GM19328 (cell line): ENCODE measurements at regions not wholly inside any gene's neighbourhood (a gene's known extent, or its start where the extent isn't known, plus 50 kb on each side); places are given as distances from the start of the nearest gene placed in this dataset.

Experiments
- ATAC-seq: cut with Tn5 transposase; IDR thresholded peaks from one replicate; pipeline ENCODE4 v1.9.1; 2021; ENCODE audit warnings: mild to moderate bottlenecking, moderate library complexity; ENCODE audit not compliant: unreplicated experiment

GRCh38 chr6:140043762-140044378 lies 669.4 kb upstream of the CITED2 start:
- no peak for ATAC-seq

- no peak for ATAC-seq
These were observed 668.9 kb upstream of the CITED2 start for GRCh38 chr6:140043357-140043756.

DNA sequence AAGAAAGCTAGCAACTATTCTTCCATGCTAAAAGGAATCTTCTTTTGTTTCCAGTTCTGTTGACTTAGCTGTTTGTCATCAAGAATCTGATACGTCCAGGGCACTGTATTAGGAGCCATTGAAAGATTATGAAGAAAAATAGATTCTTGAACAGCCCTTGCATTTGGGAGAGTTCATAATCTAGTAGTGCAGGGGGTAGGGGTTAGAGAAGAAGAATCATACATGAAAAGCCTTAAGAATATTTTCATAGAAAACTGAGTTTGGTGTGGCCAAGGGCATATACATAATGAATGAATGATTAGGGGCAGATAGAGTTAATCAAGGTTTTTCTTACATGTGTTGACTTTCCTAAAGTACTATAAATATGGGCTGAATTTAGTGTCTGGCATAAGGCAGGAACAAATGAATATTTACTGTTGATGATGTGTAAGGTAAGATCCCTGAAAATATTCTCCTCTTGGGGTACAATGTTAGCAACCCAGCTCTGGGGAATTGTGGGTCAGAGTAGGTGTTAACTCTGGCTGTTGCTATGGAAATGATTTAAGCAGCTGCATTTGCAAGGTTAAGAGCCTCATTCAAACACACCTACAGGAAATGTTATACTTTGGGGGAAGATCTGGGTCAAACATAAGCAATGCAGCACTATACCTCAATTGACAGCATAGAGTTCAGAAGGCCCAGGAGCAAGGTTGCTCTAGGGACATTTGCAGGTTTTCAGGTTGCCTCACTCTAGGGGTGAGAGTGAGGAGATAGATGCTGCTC lies 667.3 kb upstream of the CITED2 start:
- ATAC-seq: no peak

DNA sequence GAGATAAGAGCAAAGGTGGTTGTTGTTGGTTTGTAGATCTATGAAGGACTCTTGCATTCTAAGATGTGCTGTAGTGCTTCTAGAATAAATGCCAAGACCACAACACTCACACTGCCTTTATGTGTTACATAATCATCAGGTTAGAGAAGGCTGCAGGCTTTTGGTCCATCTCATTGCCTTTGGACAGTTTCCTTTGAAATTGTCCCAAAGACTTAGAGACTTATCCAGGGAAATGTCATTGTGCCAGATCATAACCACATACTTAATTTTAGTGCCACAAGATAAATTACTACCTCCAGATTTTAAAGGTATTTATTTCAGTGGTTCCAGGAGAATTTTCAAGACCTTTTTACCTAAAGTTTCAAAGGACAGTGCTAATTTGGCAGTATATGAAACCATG lies 666.6 kb upstream of the CITED2 start:
- ATAC-seq: no peak

GRCh38 chr6:140040396-140040795 lies 665.9 kb upstream of the CITED2 start:
- ATAC-seq: no peak

GRCh38 chr6:140039364-140039763 lies 664.9 kb upstream of the CITED2 start:
- ATAC-seq: no peak

- ATAC-seq: no peak
These were observed 661.7 kb upstream of the CITED2 start for GRCh38 chr6:140036196-140036595.

GRCh38 chr6:140032189-140032588 lies 657.7 kb upstream of the CITED2 start:
- ATAC-seq: no peak

DNA sequence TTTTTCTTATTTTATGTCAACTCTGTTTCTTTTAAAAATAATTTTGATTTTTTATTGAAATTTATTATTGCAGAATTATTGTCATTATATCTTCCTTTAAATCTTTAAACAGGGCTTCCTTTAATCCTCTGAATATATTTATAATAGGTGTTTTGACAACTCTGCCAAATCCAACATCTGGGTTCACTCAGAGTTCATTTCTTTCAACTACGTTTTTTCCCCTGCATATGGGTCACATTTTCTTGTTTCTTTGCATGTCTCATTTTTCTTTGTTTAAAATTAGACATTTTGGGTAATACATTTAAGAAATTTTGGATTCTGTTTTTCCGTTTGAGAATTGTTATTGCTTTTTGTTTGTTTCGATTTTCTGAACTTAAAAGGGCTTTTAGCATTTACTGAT lies 655.1 kb upstream of the CITED2 start:
- ATAC-seq: no peak

- ATAC-seq: no peak
These were observed 652.8 kb upstream of the CITED2 start for GRCh38 chr6:140027219-140027618.

- ATAC-seq: no peak
These were observed 652.1 kb upstream of the CITED2 start for GRCh38 chr6:140026546-140026945.

DNA sequence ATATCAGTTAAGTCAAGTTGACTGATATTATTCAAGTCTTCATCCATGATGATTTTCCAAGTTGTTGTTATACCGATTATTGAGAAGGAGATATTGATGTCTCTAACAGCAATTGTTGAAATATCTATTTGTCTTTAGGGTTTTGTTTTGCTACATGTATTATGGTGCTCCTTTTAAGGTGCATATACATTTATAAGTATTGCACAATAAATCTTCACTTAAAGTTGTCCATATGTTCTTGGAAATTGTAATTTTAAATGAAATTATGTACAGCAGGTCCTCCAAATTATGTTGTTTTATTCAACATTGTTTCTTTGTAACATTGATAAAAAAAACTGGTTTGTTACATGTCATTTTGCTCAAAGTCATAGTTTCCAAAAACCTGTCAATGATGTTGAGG lies 650.7 kb upstream of the CITED2 start:
- ATAC-seq: no peak

DNA sequence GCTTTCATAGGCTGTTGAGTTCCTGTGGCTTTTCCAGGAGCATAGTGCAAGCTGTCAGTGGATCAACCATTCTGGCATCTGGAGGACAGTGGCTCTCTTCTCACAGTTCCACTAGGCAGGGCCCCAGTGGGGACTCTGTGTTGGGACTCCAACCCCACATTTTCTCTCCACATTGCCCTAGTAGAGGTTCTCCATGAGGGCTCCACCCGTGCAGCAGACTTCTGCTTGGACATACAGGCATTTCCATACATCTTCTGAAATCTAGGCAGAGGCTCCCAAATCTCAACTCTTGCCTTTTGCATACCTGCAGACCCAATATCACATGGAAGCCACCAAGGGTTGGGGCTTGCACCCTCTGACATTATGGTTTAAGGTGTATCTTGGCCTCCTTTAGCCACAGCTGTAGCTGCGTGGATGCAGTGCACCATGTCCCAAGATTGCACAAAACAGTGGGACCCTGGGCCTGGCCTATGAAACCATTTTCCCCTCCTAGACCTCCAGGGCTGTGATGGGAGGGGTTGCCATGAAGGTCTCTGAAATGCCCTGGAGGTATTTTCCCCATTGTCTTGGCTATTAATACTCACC lies 645.9 kb upstream of the CITED2 start:
- no peak for ATAC-seq

DNA sequence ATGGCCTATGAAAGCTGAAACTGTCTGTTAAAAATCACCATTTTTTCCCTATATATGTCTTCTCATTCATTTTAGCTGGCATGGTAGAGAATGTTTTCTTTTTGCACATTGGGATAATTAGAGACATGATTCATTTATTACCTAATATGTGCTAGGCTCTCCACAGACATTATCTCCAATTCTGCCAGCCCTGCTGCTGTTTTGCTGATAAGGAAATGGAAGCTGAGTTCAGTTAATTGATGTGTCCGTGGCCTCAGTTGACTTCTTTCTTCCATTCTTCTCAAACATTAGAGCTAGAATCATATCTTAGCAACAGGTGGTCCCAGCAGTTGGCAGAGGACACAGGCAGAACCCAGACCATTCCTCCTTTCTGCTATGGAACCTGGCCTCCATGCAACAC lies 644.1 kb upstream of the CITED2 start:
- no peak for ATAC-seq

GRCh38 chr6:140017470-140017869 lies 643.0 kb upstream of the CITED2 start:
- ATAC-seq: no peak

DNA sequence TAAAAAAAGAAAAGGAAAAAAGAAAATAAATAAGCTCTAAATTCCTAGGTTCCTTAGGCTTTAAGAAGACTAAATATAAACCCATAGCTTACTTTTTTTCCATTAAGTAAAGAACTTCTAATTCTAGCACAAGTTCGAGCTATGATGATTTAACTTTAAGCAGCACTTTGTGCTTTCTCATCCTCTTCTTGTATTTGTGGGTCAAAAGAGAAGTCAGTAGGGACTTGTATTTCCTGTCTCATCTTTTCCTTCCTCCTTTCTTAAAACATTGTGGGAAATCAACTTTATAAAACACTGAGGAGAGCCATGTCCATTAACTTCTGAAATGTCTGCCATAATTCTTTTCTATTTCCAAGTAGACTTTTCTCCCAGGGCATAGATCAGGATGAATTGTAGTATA lies 637.7 kb upstream of the CITED2 start:
- no peak for ATAC-seq

DNA sequence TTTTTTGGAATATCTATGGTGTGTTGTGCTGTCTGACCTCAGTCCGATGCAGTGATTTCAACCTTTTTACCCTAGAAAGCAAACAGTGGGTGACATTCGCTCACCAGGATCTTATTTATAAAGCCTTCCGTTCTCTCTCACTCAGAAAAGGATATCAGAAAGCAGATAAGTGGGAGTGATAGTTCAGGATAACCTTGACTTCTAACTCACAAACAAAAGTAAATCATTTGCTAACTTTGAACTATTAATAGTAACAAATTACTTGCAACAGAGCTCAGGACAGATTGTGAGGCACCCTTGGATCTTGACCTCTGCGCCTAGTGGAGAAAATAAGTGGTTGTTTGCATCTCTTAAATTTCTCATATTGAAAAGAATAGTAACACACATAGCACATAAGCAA lies 637.1 kb upstream of the CITED2 start:
- ATAC-seq: no peak

GRCh38 chr6:140009286-140009685 lies 634.8 kb upstream of the CITED2 start:
- ATAC-seq: no peak

- ATAC-seq: no peak
These were observed 633.1 kb upstream of the CITED2 start for GRCh38 chr6:140007525-140007924.

- ATAC-seq: no peak
These were observed 628.8 kb upstream of the CITED2 start for GRCh38 chr6:140003217-140003616.

- no peak for ATAC-seq
These were observed 628.1 kb upstream of the CITED2 start for GRCh38 chr6:140002396-140003022.

DNA sequence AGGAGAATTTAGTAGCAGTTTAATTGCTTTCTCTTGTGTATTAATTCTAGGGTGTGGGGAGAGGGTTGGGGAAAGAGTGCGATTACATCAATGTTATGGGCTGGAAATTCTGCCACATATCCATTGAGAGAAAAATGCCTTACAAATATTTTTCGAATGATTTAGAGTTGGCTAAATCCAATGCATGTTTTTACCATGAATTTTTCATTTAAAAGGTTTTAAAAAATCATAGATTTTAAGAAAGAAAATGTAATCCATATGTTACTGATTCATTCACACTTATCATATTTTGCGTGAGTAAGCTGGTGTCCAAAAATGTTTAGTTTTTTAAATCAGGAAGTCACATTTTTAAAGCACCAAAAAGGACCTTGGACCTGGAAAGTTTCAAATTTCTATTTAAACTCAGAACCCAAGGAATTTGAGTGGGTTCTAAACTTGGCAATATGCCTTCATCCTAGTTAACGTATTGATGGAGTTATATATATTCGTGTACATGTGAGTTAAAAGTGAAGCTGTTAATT lies 627.4 kb upstream of the CITED2 start:
- no peak for ATAC-seq
